GM23338 (cell line): ENCODE measurements at regions not wholly inside any gene's neighbourhood (a gene's known extent, or its start where the extent isn't known, plus 50 kb on each side); places are given as distances from the start of the nearest gene placed in this dataset.

Source experiments
- ATAC-seq: fragments of 200-7000 bp; cut with Tn5 transposase; 3 replicates; pipeline ENCODE4 v1.9.1; 2020
- DNase-seq: peaks from one replicate; pipeline ENCODE4 v3.0.0-alpha.2; 2015; ENCODE audit warnings: low spot score
- H2AFZ ChIP-seq: fragments of 200-600 bp; sonication (generic); 2 replicates; pipeline ENCODE4 v1.8.0; 2016; ENCODE audit warnings: antibody characterized with exemption, mild to moderate bottlenecking, moderate library complexity
- H3F3A ChIP-seq: fragments of 200-600 bp; sonication (generic); replicated peaks from 2 replicates; pipeline ENCODE4 v1.8.0; 2017; ENCODE audit warnings: antibody characterized with exemption, mixed run types, low read depth
- H3K27ac ChIP-seq: fragments of 200-600 bp; sonication (generic); 2 replicates; pipeline ENCODE4 v1.6.1; 2016; ENCODE audit warnings: low read depth
- H3K27me3 ChIP-seq: fragments of 200-600 bp; sonication (generic); 2 replicates; pipeline ENCODE4 v1.8.0; 2016; ENCODE audit warnings: mild to moderate bottlenecking, mixed run types, moderate library complexity; ENCODE audit not compliant: insufficient read depth
- H3K36me3 ChIP-seq: fragments of 200-600 bp; sonication (generic); 2 replicates; pipeline ENCODE4 v1.8.0; 2016; ENCODE audit warnings: mild to moderate bottlenecking; ENCODE audit not compliant: insufficient read depth
- H3K4me1 ChIP-seq: fragments of 200-600 bp; sonication (generic); 2 replicates; pipeline ENCODE4 v1.8.0; 2016; ENCODE audit warnings: mild to moderate bottlenecking, moderate library complexity; ENCODE audit not compliant: insufficient read depth
- H3K4me2 ChIP-seq: fragments of 200-600 bp; sonication (generic); 2 replicates; pipeline ENCODE4 v1.7.1; 2017; ENCODE audit warnings: mixed run types
- H3K4me3 ChIP-seq: fragments of 200-600 bp; sonication (generic); 2 replicates; pipeline ENCODE4 v1.6.1; 2016; ENCODE audit warnings: mixed run types
- H3K79me2 ChIP-seq: fragments of 200-600 bp; sonication (generic); replicated peaks from 2 replicates; pipeline ENCODE4 v1.8.0; 2017; ENCODE audit warnings: mild to moderate bottlenecking; ENCODE audit not compliant: insufficient read depth
- H3K9me2 ChIP-seq: fragments of 200-600 bp; sonication (generic); 2 replicates; pipeline ENCODE4 v1.8.0; 2017; ENCODE audit not compliant: insufficient read depth
- H4K20me1 ChIP-seq: fragments of 200-600 bp; sonication (generic); replicated peaks from 2 replicates; pipeline ENCODE4 v1.8.0; 2017; ENCODE audit warnings: mild to moderate bottlenecking; ENCODE audit not compliant: insufficient read depth
- H3K27ac Mint-ChIP-seq: 2 replicates; pipeline ENCODE4 v1.8.0; 2020; ENCODE audit warnings: inconsistent platforms, mild to moderate bottlenecking, moderate library complexity, mixed read lengths
- H3K27me3 Mint-ChIP-seq: 3 replicates; pipeline ENCODE4 v1.8.0; 2022; ENCODE audit warnings: low read depth, mild to moderate bottlenecking, moderate library complexity, mixed read lengths, inconsistent platforms; ENCODE audit not compliant: insufficient read depth, poor library complexity
- H3K36me3 Mint-ChIP-seq: 3 replicates; pipeline ENCODE4 v1.8.0; 2021; ENCODE audit warnings: low read depth, mild to moderate bottlenecking, inconsistent platforms, moderate library complexity, mixed read lengths
- H3K4me1 Mint-ChIP-seq: 3 replicates; pipeline ENCODE4 v1.8.0; 2020; ENCODE audit warnings: mild to moderate bottlenecking, inconsistent platforms, mixed read lengths
- H3K4me3 Mint-ChIP-seq: 3 replicates; pipeline ENCODE4 v1.8.0; 2021; ENCODE audit warnings: moderate library complexity, mild to moderate bottlenecking, inconsistent platforms, mixed read lengths
- H3K9me3 Mint-ChIP-seq: 3 replicates; pipeline ENCODE4 v1.8.0; 2020; ENCODE audit warnings: moderate library complexity, mild to moderate bottlenecking, inconsistent platforms, mixed read lengths
- CREB1 ChIP-seq: fragments of 250-450 bp; sonication (Bioruptor Pico); IDR thresholded peaks from 2 replicates; pipeline ENCODE4 v1.5.0; 2020; ENCODE audit warnings: low read depth, mild to moderate bottlenecking, moderate library complexity
- CTCF ChIP-seq, 2 experiments: fragments of 200-600 bp in 1 of 2; sonication (generic) in 1 of 2; conservative IDR thresholded peaks; 2 replicates each; pipeline versions ENCODE4 v1.5.1 to v1.6.1; 2016 to 2017; ENCODE audit warnings: antibody characterized with exemption in 2 of 2, low read depth in 2 of 2, mild to moderate bottlenecking in 2 of 2, moderate library complexity in 1 of 2
- ETS1 ChIP-seq: IDR thresholded peaks from 2 replicates; pipeline ENCODE4 v1.6.1; 2016; ENCODE audit warnings: antibody characterized with exemption
- EZH2 ChIP-seq: fragments of 200-600 bp; sonication (generic); IDR thresholded peaks from one replicate; pipeline ENCODE4 v1.8.0; 2017; ENCODE audit warnings: antibody characterized with exemption, mild to moderate bottlenecking, low read depth; ENCODE audit not compliant: unreplicated experiment
- EZH2phosphoT487 ChIP-seq: fragments of 200-600 bp; sonication (generic); IDR thresholded peaks from one replicate; pipeline ENCODE4 v1.8.1; 2018; ENCODE audit warnings: antibody characterized with exemption; ENCODE audit not compliant: unreplicated experiment
- JUNB ChIP-seq: IDR thresholded peaks from one replicate; pipeline ENCODE4 v1.6.1; 2016; ENCODE audit warnings: antibody characterized with exemption; ENCODE audit not compliant: unreplicated experiment
- NANOG ChIP-seq: IDR thresholded peaks from 2 replicates; pipeline ENCODE4 v1.6.1; 2016; ENCODE audit warnings: antibody characterized with exemption, borderline replicate concordance
- POLR2AphosphoS5 ChIP-seq: IDR thresholded peaks from 2 replicates; pipeline ENCODE4 v1.6.1; 2016; ENCODE audit warnings: antibody characterized with exemption, low read depth
- REST ChIP-seq: IDR thresholded peaks from one replicate; pipeline ENCODE4 v1.6.1; 2018; ENCODE audit warnings: antibody characterized with exemption; ENCODE audit not compliant: unreplicated experiment
- STAT1 ChIP-seq: IDR thresholded peaks from one replicate; pipeline ENCODE4 v1.6.1; 2016; ENCODE audit warnings: antibody characterized with exemption; ENCODE audit not compliant: unreplicated experiment
- ZNF114 ChIP-seq: fragments of 250-450 bp; sonication (Bioruptor Pico); IDR thresholded peaks from 2 replicates; pipeline ENCODE4 v1.5.0; 2020; ENCODE audit warnings: mild to moderate bottlenecking, moderate library complexity
- ZNF331 ChIP-seq: fragments of 250-450 bp; sonication (Bioruptor Pico); IDR thresholded peaks from 2 replicates; pipeline ENCODE4 v1.5.0; 2020; ENCODE audit warnings: low read depth, mild to moderate bottlenecking, moderate library complexity
- ZNF462 ChIP-seq: fragments of 250-450 bp; sonication (Bioruptor Pico); IDR thresholded peaks from 2 replicates; pipeline ENCODE4 v1.5.0; 2020; ENCODE audit warnings: mild to moderate bottlenecking, moderate library complexity

GRCh38 chrX:127276326-127276725, 456.8 kb downstream of the PRR32 start:
- H3K36me3 ChIP-seq = no peaks in the 10 kb centered on the region
- no peaks in the 10 kb centered on the region for H3K27me3 ChIP-seq
- H3K79me2 ChIP-seq = no peaks in the 10 kb centered on the region
- Mint-ChIP-seq H3K4me3 (no peak overlapping the region), H3K4me1 (no peaks in the 10 kb centered on the region), H3K27ac (no peak overlapping the region), H3K36me3 (no peaks in the 10 kb centered on the region), H3K27me3 (peaks cover 1% of the 10 kb centered on the region), H3K9me3 (no peaks in the 10 kb centered on the region)
- H3K4me3 ChIP-seq = no peak overlapping the region
- no peak overlapping the region for H3K27ac ChIP-seq
- H3K9me2 ChIP-seq = no peaks in the 10 kb centered on the region
- no peaks in the 10 kb centered on the region for H3F3A ChIP-seq
- H2AFZ ChIP-seq = no peak overlapping the region
- TF ChIP-seq JUNB = no peak
- no peak for TF ChIP-seq ZNF114 (CRISPR knock-in tag)
- TF ChIP-seq EZH2 = no peak
- no peak for TF ChIP-seq NANOG
- TF ChIP-seq CREB1 = no peak
- no peak for TF ChIP-seq STAT1
- no peak for TF ChIP-seq ETS1
- no peak for TF ChIP-seq ZNF462
- TF ChIP-seq ZNF331 = no peak
- TF ChIP-seq POLR2AphosphoS5 = no peak
- no peak for TF ChIP-seq EZH2phosphoT487
- TF ChIP-seq CTCF (conservative IDR thresholded peaks at IDR 0.05; ENCODE audit: low read depth in 2 of 2) = no peak
- TF ChIP-seq REST = no peak
- no peak for ATAC-seq
- no peak overlapping the region for H3K4me2 ChIP-seq
- no peak for DNase-seq
- H3K4me1 ChIP-seq = no peaks in the 10 kb centered on the region
- no peaks in the 10 kb centered on the region for H4K20me1 ChIP-seq
